Activated CD4-positive, alpha-beta memory T cell treated with anti-CD3 and anti-CD28 coated beads for 36 hours (primary cell): ENCODE measurements at regions not wholly inside any gene's neighbourhood (a gene's known extent, or its start where the extent isn't known, plus 50 kb on each side); places are given as distances from the start of the nearest gene placed in this dataset.
"Not testable (repeated sequence)": the region's sequence is repeated elsewhere in the genome, so short reads cannot be mapped to it uniquely, and the experiment has no call there.

Experiments used
- CTCF ChIA-PET: fragments of 350-600 bp; sonication (Branson Sonifier 250); formaldehyde crosslinking; loops from one replicate; lab custom pipeline; 2021; ENCODE audit warnings: antibody characterized with exemption, inconsistent platforms; lab: Charles Lee
- POLR2A ChIA-PET: fragments of 350-600 bp; sonication (Branson Sonifier 250); formaldehyde crosslinking; loops from one replicate; lab custom pipeline; 2021; ENCODE audit warnings: antibody characterized with exemption; lab: Charles Lee
- DNase-seq: peaks from one replicate; pipeline ENCODE4 v3.0.0-alpha.2; 2020
- H3K27ac Mint-ChIP-seq: one replicate; pipeline ENCODE4 v1.8.0; 2021; ENCODE audit warnings: mixed read lengths
- H3K27me3 Mint-ChIP-seq: one replicate; pipeline ENCODE4 v1.8.0; 2021; ENCODE audit warnings: mixed read lengths
- H3K36me3 Mint-ChIP-seq: one replicate; pipeline ENCODE4 v1.8.0; 2021; ENCODE audit warnings: mixed read lengths
- H3K4me1 Mint-ChIP-seq: one replicate; pipeline ENCODE4 v1.8.0; 2021; ENCODE audit warnings: low read depth, mixed read lengths
- H3K4me3 Mint-ChIP-seq: one replicate; pipeline ENCODE4 v1.8.0; 2021; ENCODE audit warnings: mild to moderate bottlenecking, mixed read lengths
- H3K9me3 Mint-ChIP-seq: one replicate; pipeline ENCODE4 v1.8.0; 2021; ENCODE audit warnings: mixed read lengths
- intact Hi-C: fragments of 100-400 bp; cut with micrococcal nuclease; formaldehyde crosslinking; loops from one replicate; pipeline ENCODE4 v1.15.1; 2023

DNA sequence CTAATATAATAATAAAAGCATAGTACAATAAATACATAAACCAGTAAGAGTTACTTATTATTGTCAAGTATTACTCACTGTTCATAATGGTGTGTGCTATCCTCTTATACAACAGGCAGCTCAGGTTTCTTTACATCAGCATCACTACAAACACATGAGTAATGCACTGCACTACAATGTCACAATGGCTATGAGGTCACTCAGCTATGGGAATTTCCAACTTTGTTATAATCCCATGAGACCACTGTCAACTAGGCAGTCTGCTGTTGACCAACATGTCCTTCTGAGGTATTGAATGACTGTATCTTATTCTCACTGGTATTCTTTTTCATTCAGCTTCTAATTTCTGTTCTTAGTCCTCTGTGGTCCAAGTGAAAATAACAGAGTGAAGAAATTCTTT is 250.4 kb upstream of the DSEL start:
- no peak overlapping the region for H3K4me3 Mint-ChIP-seq
- no peaks in the 10 kb centered on the region for H3K36me3 Mint-ChIP-seq
- CTCF ChIA-PET, result no interaction called here
- POLR2A ChIA-PET, result no interaction called here
- H3K27ac Mint-ChIP-seq, result no peak overlapping the region
- no peak for DNase-seq
- H3K27me3 Mint-ChIP-seq, result no peaks in the 10 kb centered on the region
- intact Hi-C loops, result no loop called here
- H3K4me1 Mint-ChIP-seq, result no peaks in the 10 kb centered on the region
- no peaks in the 10 kb centered on the region for H3K9me3 Mint-ChIP-seq

- DNase-seq, H3K4me1 Mint-ChIP-seq, POLR2A ChIA-PET, CTCF ChIA-PET, H3K4me3 Mint-ChIP-seq, H3K36me3 Mint-ChIP-seq, H3K9me3 Mint-ChIP-seq, H3K27me3 Mint-ChIP-seq, H3K27ac Mint-ChIP-seq, intact Hi-C loops: not testable (repeated sequence)
Measured at GRCh38 chr18:67752211-67752610, 235.7 kb upstream of the DSEL start.

- no peak overlapping the region for H3K27ac Mint-ChIP-seq
- H3K4me1 Mint-ChIP-seq, result no peaks in the 10 kb centered on the region
- H3K4me3 Mint-ChIP-seq, result no peak overlapping the region
- H3K9me3 Mint-ChIP-seq, result peaks cover 27% of the 10 kb centered on the region
- ChIA-PET CTCF (no interaction called here), POLR2A (no interaction called here)
- H3K27me3 Mint-ChIP-seq, result no peaks in the 10 kb centered on the region
- intact Hi-C loops, result no loop called here
- no peaks in the 10 kb centered on the region for H3K36me3 Mint-ChIP-seq
- DNase-seq, result no peak
Measured at GRCh38 chr18:67742954-67743353, 226.4 kb upstream of the DSEL start.

- ChIA-PET CTCF (interaction anchor here (0.6 kb wide), 1 partner anchor 569 kb away, joined by 3 read pairs; no protein-coding TSS in a partner anchor), POLR2A (no interaction called here)
- no peak for DNase-seq
- Mint-ChIP-seq H3K36me3 (no peaks in the 10 kb centered on the region), H3K4me3 (no peak overlapping the region), H3K9me3 (peaks cover 27% of the 10 kb centered on the region), H3K27me3 (no peaks in the 10 kb centered on the region), H3K4me1 (no peaks in the 10 kb centered on the region), H3K27ac (no peak overlapping the region)
- intact Hi-C loops, result no loop called here
Measured at GRCh38 chr18:67742525-67742924, 226.0 kb upstream of the DSEL start.

DNA sequence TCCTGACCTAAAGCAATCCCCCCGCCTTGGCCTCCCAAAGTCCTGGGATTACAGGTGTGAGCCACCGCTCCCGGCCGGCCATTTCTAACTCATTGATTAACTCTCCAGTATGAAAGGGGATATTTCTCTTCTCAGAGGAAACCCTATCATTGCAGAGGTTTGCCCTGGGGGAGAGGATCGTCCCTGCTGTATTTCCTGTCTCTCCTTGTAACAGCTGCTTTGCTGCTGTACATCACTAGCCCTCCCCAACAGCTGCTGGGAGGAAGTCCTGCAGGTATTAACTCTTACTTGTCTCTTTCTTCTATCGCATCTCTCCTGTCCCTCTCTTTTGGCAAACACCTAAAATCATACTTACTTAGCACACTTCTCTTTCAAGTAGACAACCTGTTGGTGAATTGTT is 219.0 kb upstream of the DSEL start:
- Mint-ChIP-seq H3K27me3 (no peaks in the 10 kb centered on the region), H3K9me3 (no peaks in the 10 kb centered on the region), H3K4me1 (no peaks in the 10 kb centered on the region), H3K36me3 (no peaks in the 10 kb centered on the region), H3K27ac (no peak overlapping the region), H3K4me3 (no peak overlapping the region)
- CTCF ChIA-PET, result no interaction called here
- POLR2A ChIA-PET, result no interaction called here
- intact Hi-C loops, result no loop called here
- DNase-seq, result no peak

GRCh38 chr18:67733088-67733487 is 216.6 kb upstream of the DSEL start:
- no peak overlapping the region for H3K4me3 Mint-ChIP-seq
- POLR2A ChIA-PET, result no interaction called here

DNA sequence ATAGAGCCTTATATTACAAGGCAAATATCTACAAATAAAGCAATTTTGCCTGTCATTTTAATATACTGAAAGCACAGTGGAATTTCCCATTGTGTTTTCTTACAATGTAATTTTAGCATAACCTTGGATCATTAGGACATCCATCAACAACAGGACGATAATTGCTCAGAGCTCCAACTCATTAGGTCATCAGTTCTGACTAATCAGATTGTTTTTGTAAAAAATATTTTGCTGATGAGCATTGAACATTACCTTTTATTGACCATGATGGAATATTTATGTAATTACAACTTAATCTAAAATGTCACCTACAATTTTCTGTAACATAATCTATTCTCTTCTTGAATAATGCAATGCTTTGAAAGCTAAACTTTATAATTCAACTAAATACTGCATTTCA is 215.3 kb upstream of the DSEL start:
- DNase-seq, result no peak
- Mint-ChIP-seq H3K9me3 (no peaks in the 10 kb centered on the region), H3K4me1 (no peaks in the 10 kb centered on the region), H3K36me3 (no peaks in the 10 kb centered on the region), H3K27ac (no peak overlapping the region), H3K4me3 (no peak overlapping the region), H3K27me3 (no peaks in the 10 kb centered on the region)
- intact Hi-C loops, result no loop called here
- CTCF ChIA-PET, result no interaction called here
- POLR2A ChIA-PET, result no interaction called here

More at GRCh38 chr18:67733088-67733487, 216.6 kb upstream of the DSEL start:
- no peaks in the 10 kb centered on the region for H3K4me1 Mint-ChIP-seq
- DNase-seq, result no peak
- no peaks in the 10 kb centered on the region for H3K9me3 Mint-ChIP-seq
- CTCF ChIA-PET, result no interaction called here
- no peaks in the 10 kb centered on the region for H3K27me3 Mint-ChIP-seq
- intact Hi-C loops, result no loop called here
- H3K36me3 Mint-ChIP-seq, result no peaks in the 10 kb centered on the region
- no peak overlapping the region for H3K27ac Mint-ChIP-seq

DNA sequence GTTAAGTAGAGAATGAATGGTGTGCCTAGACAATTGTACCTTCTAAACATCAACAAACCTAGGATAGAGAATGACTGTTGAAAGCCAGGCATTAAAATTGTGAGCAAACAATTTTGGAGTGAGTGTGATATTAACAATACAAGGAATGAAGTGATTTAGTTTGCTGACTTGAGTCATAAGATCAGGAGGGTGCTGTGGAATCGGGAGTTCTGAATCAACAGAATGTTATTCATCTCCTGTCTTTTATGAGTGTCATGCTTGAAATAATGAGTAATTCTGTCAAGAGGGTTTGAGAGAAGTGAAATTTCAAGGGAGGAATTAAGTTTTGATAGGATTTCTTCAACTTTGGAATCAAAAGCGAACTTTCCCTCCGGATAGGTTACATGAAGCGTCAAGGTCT is 214.4 kb upstream of the DSEL start:
- peaks cover 4% of the 10 kb centered on the region for H3K27me3 Mint-ChIP-seq
- POLR2A ChIA-PET, result no interaction called here
- no peaks in the 10 kb centered on the region for H3K36me3 Mint-ChIP-seq
- no peak for DNase-seq
- CTCF ChIA-PET, result no interaction called here
- no peaks in the 10 kb centered on the region for H3K4me1 Mint-ChIP-seq
- intact Hi-C loops, result no loop called here
- H3K9me3 Mint-ChIP-seq, result no peaks in the 10 kb centered on the region
- no peak overlapping the region for H3K27ac Mint-ChIP-seq
- no peak overlapping the region for H3K4me3 Mint-ChIP-seq

DNA sequence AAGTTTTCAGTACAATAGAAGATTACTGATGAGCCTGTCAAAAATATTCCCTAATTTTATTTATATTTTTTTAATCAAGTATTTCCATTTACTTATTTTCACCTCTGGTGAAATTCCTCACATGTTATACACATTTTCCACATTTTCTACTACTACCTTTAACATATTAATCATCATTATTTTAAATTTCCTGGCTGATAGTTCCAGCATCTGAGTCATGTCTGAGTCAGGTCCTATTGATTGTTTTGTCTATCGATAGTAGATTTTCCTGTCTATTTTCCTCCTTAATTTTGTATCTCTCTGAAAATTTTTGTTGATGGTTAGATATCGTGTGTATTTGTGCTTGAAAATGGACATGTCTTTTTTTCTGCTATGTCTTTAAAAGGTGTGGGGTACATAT is 211.8 kb upstream of the DSEL start:
- Mint-ChIP-seq H3K27me3 (peaks cover 4% of the 10 kb centered on the region), H3K9me3 (peaks cover 10% of the 10 kb centered on the region), H3K36me3 (no peaks in the 10 kb centered on the region), H3K4me1 (no peaks in the 10 kb centered on the region), H3K27ac (no peak overlapping the region), H3K4me3 (no peak overlapping the region)
- ChIA-PET POLR2A (no interaction called here), CTCF (no interaction called here)
- intact Hi-C loops, result no loop called here
- no peak for DNase-seq

GRCh38 chr18:67726882-67727281 is 210.4 kb upstream of the DSEL start:
- H3K9me3 Mint-ChIP-seq, result peaks cover 11% of the 10 kb centered on the region
- intact Hi-C loops, result no loop called here
- DNase-seq, result no peak
- no peaks in the 10 kb centered on the region for H3K36me3 Mint-ChIP-seq
- H3K4me1 Mint-ChIP-seq, result no peaks in the 10 kb centered on the region
- POLR2A ChIA-PET, result no interaction called here
- H3K27me3 Mint-ChIP-seq, result peaks cover 4% of the 10 kb centered on the region
- no peak overlapping the region for H3K27ac Mint-ChIP-seq
- CTCF ChIA-PET, result no interaction called here
- H3K4me3 Mint-ChIP-seq, result no peak overlapping the region

DNA sequence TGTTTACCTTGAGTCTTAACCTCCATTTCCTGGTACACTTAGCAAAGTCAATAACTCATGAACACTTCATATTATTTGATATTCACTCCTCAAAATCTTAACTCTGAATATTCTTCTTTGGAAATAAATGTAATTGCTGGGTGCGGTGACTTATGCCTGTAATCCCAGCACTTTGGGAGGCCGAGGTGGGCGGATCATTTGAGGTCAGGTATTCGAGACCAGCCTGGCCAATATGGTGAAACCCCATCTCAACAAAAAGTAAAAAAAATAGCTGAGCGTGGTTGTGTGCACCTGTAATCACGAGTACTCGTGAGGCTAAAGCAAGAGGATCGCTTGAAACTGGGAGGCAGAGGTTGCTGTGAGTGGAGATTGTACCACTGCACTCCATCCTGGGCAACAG is 201.3 kb upstream of the DSEL start:
- Mint-ChIP-seq H3K4me1 (no peaks in the 10 kb centered on the region), H3K27ac (no peak overlapping the region), H3K9me3 (no peaks in the 10 kb centered on the region), H3K4me3 (no peak overlapping the region), H3K27me3 (no peaks in the 10 kb centered on the region), H3K36me3 (no peaks in the 10 kb centered on the region)
- ChIA-PET CTCF (no interaction called here), POLR2A (no interaction called here)
- intact Hi-C loops, result no loop called here
- no peak for DNase-seq

DNA sequence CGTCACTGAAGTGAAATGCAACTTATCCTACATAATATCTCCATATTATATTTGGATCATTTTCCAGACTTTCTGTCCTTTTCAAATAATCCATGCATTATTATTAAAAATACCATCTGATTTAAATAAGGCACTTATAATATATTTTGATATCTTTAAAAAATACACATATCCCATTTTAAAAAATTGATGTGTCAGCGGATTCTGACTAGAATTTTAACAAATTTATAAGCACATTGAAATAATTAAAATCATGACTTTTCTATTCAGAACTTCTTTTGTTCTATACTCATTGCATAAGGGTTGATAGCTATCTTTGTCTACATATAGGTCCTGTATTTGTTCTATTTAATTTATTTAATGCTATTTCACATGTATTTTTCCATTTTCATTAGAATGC is 199.0 kb upstream of the DSEL start:
- POLR2A ChIA-PET, result no interaction called here
- Mint-ChIP-seq H3K36me3 (no peaks in the 10 kb centered on the region), H3K27ac (no peak overlapping the region), H3K4me1 (no peaks in the 10 kb centered on the region), H3K9me3 (no peaks in the 10 kb centered on the region), H3K4me3 (no peak overlapping the region), H3K27me3 (no peaks in the 10 kb centered on the region)
- intact Hi-C loops, result no loop called here
- no peak for DNase-seq
- CTCF ChIA-PET, result no interaction called here

DNA sequence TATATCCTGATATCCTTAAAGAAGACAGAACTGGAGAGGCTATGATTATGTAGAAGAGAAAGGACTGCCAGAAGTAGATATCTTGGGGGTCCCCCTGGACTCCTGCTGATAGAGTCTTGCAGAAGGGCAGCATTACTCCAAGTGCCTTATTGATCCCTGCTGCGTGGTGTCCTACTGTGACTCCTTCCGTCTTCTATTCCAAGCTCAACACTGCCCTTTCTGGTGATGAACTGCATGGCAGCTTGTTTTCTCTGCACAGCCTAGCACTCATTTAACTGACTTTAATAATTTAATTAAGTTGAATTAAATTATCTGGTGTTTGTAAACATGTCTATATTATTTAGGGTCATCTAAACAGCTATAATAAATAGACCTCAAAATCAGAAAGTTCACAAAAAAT is 194.1 kb upstream of the DSEL start:
- ChIA-PET POLR2A (no interaction called here), CTCF (interaction anchor here (1.5 kb wide), 1 partner anchor 194 kb away, joined by 6 read pairs; the partner anchor contains the start of gene DSEL)
- Mint-ChIP-seq H3K4me3 (no peak overlapping the region), H3K27ac (no peak overlapping the region), H3K4me1 (no peaks in the 10 kb centered on the region), H3K36me3 (no peaks in the 10 kb centered on the region), H3K9me3 (no peaks in the 10 kb centered on the region), H3K27me3 (no peaks in the 10 kb centered on the region)
- DNase-seq, result no peak
- intact Hi-C loops, result no loop called here

GRCh38 chr18:67705748-67706147 is 189.2 kb upstream of the DSEL start:
- Mint-ChIP-seq H3K36me3 (no peaks in the 10 kb centered on the region), H3K4me1 (no peaks in the 10 kb centered on the region), H3K27ac (no peak overlapping the region), H3K27me3 (no peaks in the 10 kb centered on the region), H3K9me3 (no peaks in the 10 kb centered on the region), H3K4me3 (no peak overlapping the region)
- ChIA-PET POLR2A (no interaction called here), CTCF (no interaction called here)
- no peak for DNase-seq
- intact Hi-C loops, result no loop called here
